ENCODE measurements at regions not wholly inside any gene's neighbourhood (a gene's known extent, or its start where the extent isn't known, plus 50 kb on each side); places are given as distances from the start of the nearest gene placed in this dataset.
A peak's percentile ranks its signal among the peaks of the same experiment; 100 is the strongest.

DNA sequence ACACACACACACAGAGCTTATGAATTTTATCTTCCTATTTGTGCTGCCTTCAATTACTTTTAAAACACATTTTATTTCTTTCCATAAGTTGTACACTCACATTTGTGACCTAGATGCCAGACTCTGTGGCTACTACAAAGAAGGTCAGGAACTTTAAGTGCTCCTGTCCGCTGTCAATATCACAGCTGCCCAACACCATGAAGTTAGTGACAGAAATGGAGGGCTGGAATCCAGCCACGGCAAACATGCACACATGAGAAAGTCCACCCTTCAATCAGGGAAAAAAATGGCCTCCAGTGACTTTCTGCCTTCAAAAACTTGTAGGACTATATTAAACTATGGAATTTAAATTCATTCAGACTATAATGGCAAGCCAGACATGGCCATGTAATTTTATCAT is 334.4 kb upstream of the FSTL5 start:
- CTCF ChIA-PET = interaction anchor here (0.6 to 1.4 kb wide), 2 partner anchors 835 to 1044 kb away, joined by 3 to 4 read pairs; partner anchors contain the start of gene NPY1R
- no peaks in the 10 kb centered on the region for H3K36me3 ChIP-seq (ENCODE audit: insufficient read depth, low read length, poor library complexity, severe bottlenecking)
- no peak for TF ChIP-seq EZH2 (IDR thresholded peaks at IDR 0.05; ENCODE audit: borderline replicate concordance, low read depth, low read length, poor library complexity, severe bottlenecking)
- TF ChIP-seq, protein P1, sequence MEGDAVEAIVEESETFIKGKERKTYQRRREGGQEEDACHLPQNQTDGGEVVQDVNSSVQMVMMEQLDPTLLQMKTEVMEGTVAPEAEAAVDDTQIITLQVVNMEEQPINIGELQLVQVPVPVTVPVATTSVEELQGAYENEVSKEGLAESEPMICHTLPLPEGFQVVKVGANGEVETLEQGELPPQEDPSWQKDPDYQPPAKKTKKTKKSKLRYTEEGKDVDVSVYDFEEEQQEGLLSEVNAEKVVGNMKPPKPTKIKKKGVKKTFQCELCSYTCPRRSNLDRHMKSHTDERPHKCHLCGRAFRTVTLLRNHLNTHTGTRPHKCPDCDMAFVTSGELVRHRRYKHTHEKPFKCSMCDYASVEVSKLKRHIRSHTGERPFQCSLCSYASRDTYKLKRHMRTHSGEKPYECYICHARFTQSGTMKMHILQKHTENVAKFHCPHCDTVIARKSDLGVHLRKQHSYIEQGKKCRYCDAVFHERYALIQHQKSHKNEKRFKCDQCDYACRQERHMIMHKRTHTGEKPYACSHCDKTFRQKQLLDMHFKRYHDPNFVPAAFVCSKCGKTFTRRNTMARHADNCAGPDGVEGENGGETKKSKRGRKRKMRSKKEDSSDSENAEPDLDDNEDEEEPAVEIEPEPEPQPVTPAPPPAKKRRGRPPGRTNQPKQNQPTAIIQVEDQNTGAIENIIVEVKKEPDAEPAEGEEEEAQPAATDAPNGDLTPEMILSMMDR (conservative IDR thresholded peaks at IDR 0.05; ENCODE audit: low read depth, low read length) = no peak
- POLR2A ChIA-PET (ENCODE audit: low non-redundant PET) = no interaction called here
- BruUV-seq (replicated peaks) = no TSS peak
- intact Hi-C loops (cut with micrococcal nuclease; ENCODE audit: unreplicated experiment) = loop anchor here (5.0 kb wide), 1 partner anchor 444 kb away; no protein-coding TSS in a partner anchor
- H3K4me1 ChIP-seq (ENCODE audit: insufficient read depth, low read length, poor library complexity, severe bottlenecking) = no peaks in the 10 kb centered on the region
- no peaks in the 10 kb centered on the region for H3K9me3 ChIP-seq (ENCODE audit: low read depth, low read length, poor library complexity, severe bottlenecking)
- no peak overlapping the region for H3K27ac ChIP-seq (ENCODE audit: low read depth, low read length, poor library complexity, severe bottlenecking)
- H3K27me3 ChIP-seq (replicated peaks; ENCODE audit: insufficient read depth, low read depth, low read length, poor library complexity) = no peaks in the 10 kb centered on the region
- H3K4me3 ChIP-seq (ENCODE audit: low read depth, low read length, poor library complexity, severe bottlenecking) = no peak overlapping the region
- DNase-seq (ENCODE audit: low spot score) = no peak

DNA sequence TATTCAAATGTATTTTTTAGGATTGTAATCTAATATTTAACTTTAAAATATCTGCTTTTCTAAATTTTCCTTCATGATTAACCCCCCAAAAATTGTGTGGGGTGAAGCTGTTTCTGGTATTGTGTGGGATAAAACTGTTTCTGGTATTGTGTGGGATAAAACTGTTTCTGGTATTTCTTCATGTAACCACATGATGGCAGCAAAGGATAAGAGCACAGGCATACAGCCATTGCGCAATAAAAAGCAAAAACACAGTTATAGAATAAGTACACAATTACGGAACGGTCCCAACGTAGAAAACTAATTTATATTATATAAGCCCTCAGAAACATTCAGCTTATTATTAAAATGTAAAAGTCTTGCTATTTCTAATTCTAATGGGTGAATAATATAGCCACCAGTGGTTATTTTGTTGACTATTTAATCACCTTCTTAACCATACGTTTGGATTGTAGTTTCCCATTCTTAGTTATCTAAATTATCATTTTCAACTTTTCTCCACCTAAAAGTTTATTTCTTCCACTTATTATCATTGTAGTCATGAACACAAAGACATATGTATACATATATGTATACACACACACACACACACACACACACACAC is 333.9 kb upstream of the FSTL5 start:
- Histone ChIP-seq H3K4me3 (ENCODE audit: low read depth, low read length, poor library complexity, severe bottlenecking) (no peak overlapping the region), H3K36me3 (ENCODE audit: insufficient read depth, low read length, poor library complexity, severe bottlenecking) (no peaks in the 10 kb centered on the region), H3K4me1 (ENCODE audit: insufficient read depth, low read length, poor library complexity, severe bottlenecking) (no peaks in the 10 kb centered on the region), H3K9me3 (ENCODE audit: low read depth, low read length, poor library complexity, severe bottlenecking) (no peaks in the 10 kb centered on the region), H3K27me3 (replicated peaks; ENCODE audit: insufficient read depth, low read depth, low read length, poor library complexity) (no peaks in the 10 kb centered on the region), H3K27ac (ENCODE audit: low read depth, low read length, poor library complexity, severe bottlenecking) (no peak overlapping the region)
- no peak for TF ChIP-seq EZH2 (IDR thresholded peaks at IDR 0.05; ENCODE audit: borderline replicate concordance, low read depth, low read length, poor library complexity, severe bottlenecking)
- TF ChIP-seq, protein P1 (conservative IDR thresholded peaks at IDR 0.05; ENCODE audit: low read depth, low read length) = peak; percentile 76
- CTCF ChIA-PET = interaction anchor here (0.6 to 1.4 kb wide), 3 partner anchors 91 to 1044 kb away, joined by 3 to 4 read pairs (median 3); partner anchors contain the start of gene NPY1R
- BruUV-seq (replicated peaks) = no TSS peak
- POLR2A ChIA-PET (ENCODE audit: low non-redundant PET) = no interaction called here
- DNase-seq (ENCODE audit: low spot score) = peak; percentile 57
- intact Hi-C loops (cut with micrococcal nuclease; ENCODE audit: unreplicated experiment) = loop anchor here (1.0 to 5.0 kb wide), 3 partner anchors 445 to 1047 kb away; no protein-coding TSS in a partner anchor

DNA sequence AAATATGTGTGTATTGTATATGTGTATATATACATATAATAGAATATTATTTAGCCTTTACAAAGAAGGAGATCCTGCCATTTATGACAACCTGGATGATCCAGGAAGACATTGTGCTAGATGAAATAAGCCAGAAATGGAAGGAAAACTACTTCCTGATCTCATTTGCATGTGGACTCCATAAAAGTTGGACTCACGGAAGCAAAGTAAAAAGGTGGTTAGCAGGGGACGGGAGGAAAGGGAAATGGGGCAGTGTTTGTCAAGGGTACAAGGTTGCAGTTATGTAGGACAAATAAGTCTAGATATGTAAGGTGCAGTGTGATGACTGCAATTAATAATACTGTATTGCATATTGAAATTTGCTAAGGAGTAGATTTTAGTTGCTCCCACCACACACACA is 331.1 kb upstream of the FSTL5 start:
- Histone ChIP-seq H3K9me3 (ENCODE audit: low read depth, low read length, poor library complexity, severe bottlenecking) (no peaks in the 10 kb centered on the region), H3K36me3 (ENCODE audit: insufficient read depth, low read length, poor library complexity, severe bottlenecking) (no peaks in the 10 kb centered on the region), H3K4me1 (ENCODE audit: insufficient read depth, low read length, poor library complexity, severe bottlenecking) (no peaks in the 10 kb centered on the region), H3K4me3 (ENCODE audit: low read depth, low read length, poor library complexity, severe bottlenecking) (no peak overlapping the region), H3K27me3 (replicated peaks; ENCODE audit: insufficient read depth, low read depth, low read length, poor library complexity) (no peaks in the 10 kb centered on the region), H3K27ac (ENCODE audit: low read depth, low read length, poor library complexity, severe bottlenecking) (no peak overlapping the region)
- no peak for DNase-seq (ENCODE audit: low spot score)
- ChIA-PET CTCF (no interaction called here), POLR2A (ENCODE audit: low non-redundant PET) (interaction anchor here (0.7 kb wide), 1 partner anchor 998 kb away, joined by 8 read pairs; no protein-coding TSS in a partner anchor)
- intact Hi-C loops (cut with micrococcal nuclease; ENCODE audit: unreplicated experiment) = loop anchor here (2.0 to 5.0 kb wide), 2 partner anchors 447 to 838 kb away; partner anchors contain the start of gene NPY1R
- no peak for TF ChIP-seq EZH2 (IDR thresholded peaks at IDR 0.05; ENCODE audit: borderline replicate concordance, low read depth, low read length, poor library complexity, severe bottlenecking)
- TF ChIP-seq, protein P1 (conservative IDR thresholded peaks at IDR 0.05; ENCODE audit: low read depth, low read length) = no peak
- BruUV-seq (replicated peaks) = no TSS peak

Measured in A673 (cell line).